Mucosa of descending colon (tissue), 3 donors: ENCODE measurements at regions not wholly inside any gene's neighbourhood (a gene's known extent, or its start where the extent isn't known, plus 50 kb on each side); places are given as distances from the start of the nearest gene placed in this dataset.

ENCODE experiments used
- ATAC-seq: fragments of 200-7000 bp; cut with Tn5 transposase; one replicate; pipeline ENCODE4 v1.9.1; 2020; ENCODE audit warnings: mild to moderate bottlenecking, moderate library complexity
- DNase-seq, 3 donors: peaks; one replicate each; pipeline ENCODE4 v3.0.0-alpha.2; 2020
- H3K36me3 ChIP-seq: fragments of 200-600 bp; one replicate; pipeline ENCODE4 v1.8.0; 2021; ENCODE audit warnings: low read depth, mild to moderate bottlenecking
- H3K4me1 ChIP-seq: fragments of 200-600 bp; one replicate; pipeline ENCODE4 v1.8.0; 2021; ENCODE audit warnings: low read depth, mild to moderate bottlenecking
- H3K4me3 ChIP-seq: fragments of 200-600 bp; one replicate; pipeline ENCODE4 v1.8.0; 2021; ENCODE audit warnings: mild to moderate bottlenecking
- H3K9me3 ChIP-seq: fragments of 200-600 bp; one replicate; pipeline ENCODE4 v1.8.0; 2021; ENCODE audit warnings: mild to moderate bottlenecking
- intact Hi-C, 2 donors: fragments of 100-400 bp; cut with DNase I in 1 of 2; cut with micrococcal nuclease in 1 of 2; formaldehyde crosslinking; loops; one replicate each; pipeline versions ENCODE4 v1.11.0 to v1.11.1; 2022; cut with DNase I, micrococcal nuclease
- TF ChIP-seq, protein P1 (sequence below): fragments of 200-600 bp; IDR thresholded peaks from one replicate; pipeline ENCODE4 v1.8.0; 2022; ENCODE audit warnings: antibody characterized with exemption, mild to moderate bottlenecking
- donor health status: DM: no; HTN: no; CAD: no; lungs with moderate emphysema.
- donor health status: DM: no; HTN: no; CAD: no.
- donor health status: DM: no; HTN: yes; CAD: no.

GRCh38 chr5:165003283-165003682 lies 1497.9 kb downstream of the MAT2B start:
- no peaks in the 10 kb centered on the region for H3K36me3 ChIP-seq
- DNase-seq (no peak), ATAC-seq (no peak)
- TF ChIP-seq, protein P1, sequence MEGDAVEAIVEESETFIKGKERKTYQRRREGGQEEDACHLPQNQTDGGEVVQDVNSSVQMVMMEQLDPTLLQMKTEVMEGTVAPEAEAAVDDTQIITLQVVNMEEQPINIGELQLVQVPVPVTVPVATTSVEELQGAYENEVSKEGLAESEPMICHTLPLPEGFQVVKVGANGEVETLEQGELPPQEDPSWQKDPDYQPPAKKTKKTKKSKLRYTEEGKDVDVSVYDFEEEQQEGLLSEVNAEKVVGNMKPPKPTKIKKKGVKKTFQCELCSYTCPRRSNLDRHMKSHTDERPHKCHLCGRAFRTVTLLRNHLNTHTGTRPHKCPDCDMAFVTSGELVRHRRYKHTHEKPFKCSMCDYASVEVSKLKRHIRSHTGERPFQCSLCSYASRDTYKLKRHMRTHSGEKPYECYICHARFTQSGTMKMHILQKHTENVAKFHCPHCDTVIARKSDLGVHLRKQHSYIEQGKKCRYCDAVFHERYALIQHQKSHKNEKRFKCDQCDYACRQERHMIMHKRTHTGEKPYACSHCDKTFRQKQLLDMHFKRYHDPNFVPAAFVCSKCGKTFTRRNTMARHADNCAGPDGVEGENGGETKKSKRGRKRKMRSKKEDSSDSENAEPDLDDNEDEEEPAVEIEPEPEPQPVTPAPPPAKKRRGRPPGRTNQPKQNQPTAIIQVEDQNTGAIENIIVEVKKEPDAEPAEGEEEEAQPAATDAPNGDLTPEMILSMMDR = no peak
- H3K4me1 ChIP-seq = no peaks in the 10 kb centered on the region
- no peak overlapping the region for H3K4me3 ChIP-seq
- no peaks in the 10 kb centered on the region for H3K9me3 ChIP-seq
- intact Hi-C loops = no loop called here

DNA sequence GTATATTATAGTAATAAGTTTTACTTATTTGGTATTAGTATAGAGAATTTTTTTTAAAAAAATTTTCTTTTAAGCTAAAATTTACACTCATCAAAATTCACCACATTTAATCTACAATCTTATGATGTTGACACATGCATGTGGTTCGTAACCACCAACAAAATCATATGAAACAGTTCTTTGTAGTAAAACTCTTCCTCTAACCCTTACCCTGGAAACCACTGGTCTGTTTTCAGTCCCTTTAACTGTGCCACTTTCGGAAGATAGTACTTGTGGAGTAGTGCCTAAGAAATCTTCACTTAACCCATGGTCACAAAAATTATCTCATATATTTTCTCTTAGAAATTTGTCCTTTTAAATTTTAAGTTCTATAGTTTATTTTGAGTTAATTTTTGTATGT lies 1498.8 kb downstream of the MAT2B start:
- no peak overlapping the region for H3K4me3 ChIP-seq
- H3K36me3 ChIP-seq = no peaks in the 10 kb centered on the region
- H3K4me1 ChIP-seq = no peaks in the 10 kb centered on the region
- intact Hi-C loops = no loop called here
- DNase-seq (no peak), ATAC-seq (no peak)
- TF ChIP-seq, protein P1 = no peak
- H3K9me3 ChIP-seq = no peaks in the 10 kb centered on the region

DNA sequence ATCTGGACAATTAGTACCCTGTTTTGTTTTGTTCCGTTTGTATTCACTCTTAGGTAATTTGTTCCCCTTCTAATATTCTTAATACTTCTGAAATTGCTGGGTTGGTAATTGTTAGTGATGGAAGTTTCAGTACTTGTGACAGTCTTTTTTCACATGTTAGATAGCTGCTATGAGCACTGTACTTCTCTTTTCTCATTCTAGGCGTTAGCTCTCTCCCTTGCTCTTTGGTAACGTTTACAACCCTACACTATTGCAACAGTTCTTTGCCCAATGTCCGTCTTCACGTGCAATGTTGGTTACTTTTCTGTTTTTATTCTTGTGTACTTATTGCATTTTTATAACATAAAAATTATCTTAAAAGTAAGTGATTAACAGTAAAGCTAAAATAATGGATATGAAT lies 1509.0 kb downstream of the MAT2B start:
- intact Hi-C loops = no loop called here
- DNase-seq (no peak), ATAC-seq (no peak)
- TF ChIP-seq, protein P1 = no peak
- no peak overlapping the region for H3K4me3 ChIP-seq
- no peaks in the 10 kb centered on the region for H3K4me1 ChIP-seq
- no peaks in the 10 kb centered on the region for H3K9me3 ChIP-seq
- no peaks in the 10 kb centered on the region for H3K36me3 ChIP-seq

DNA sequence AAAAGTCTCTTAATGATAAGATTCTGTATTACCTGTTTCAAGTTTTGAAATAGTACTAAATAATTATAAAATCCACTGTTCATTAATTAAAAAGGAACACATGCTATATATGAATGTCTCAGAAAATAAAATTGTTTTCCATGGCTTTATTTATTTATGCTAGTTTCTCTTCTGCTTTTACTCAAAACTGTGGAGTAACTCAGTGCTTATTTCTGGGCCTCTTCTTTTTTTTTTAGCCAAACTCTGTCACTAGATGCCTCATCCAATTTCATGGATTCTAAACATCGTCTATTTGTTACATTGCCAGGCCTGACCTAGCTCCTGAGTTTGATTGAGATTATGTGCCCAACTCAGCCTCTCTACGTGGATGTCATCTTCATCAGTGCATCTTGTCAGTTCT lies 1509.7 kb downstream of the MAT2B start:
- Histone ChIP-seq H3K4me3 (no peak overlapping the region), H3K4me1 (no peaks in the 10 kb centered on the region), H3K9me3 (no peaks in the 10 kb centered on the region), H3K36me3 (no peaks in the 10 kb centered on the region)
- intact Hi-C loops = no loop called here
- DNase-seq (no peak), ATAC-seq (no peak)
- TF ChIP-seq, protein P1 = no peak

GRCh38 chr5:165015547-165015946 lies 1510.1 kb downstream of the MAT2B start:
- no peak for ATAC-seq
- intact Hi-C loops = no loop called here
- DNase-seq = no peak

GRCh38 chr5:165026971-165027370 lies 1521.6 kb downstream of the MAT2B start:
- H3K36me3 ChIP-seq = no peaks in the 10 kb centered on the region
- no peak for DNase-seq
- intact Hi-C loops = no loop called here
- no peaks in the 10 kb centered on the region for H3K4me1 ChIP-seq
- ATAC-seq = no peak
- H3K4me3 ChIP-seq = no peak overlapping the region
- TF ChIP-seq, protein P1 = no peak
- H3K9me3 ChIP-seq = no peaks in the 10 kb centered on the region

More at GRCh38 chr5:165015547-165015946, 1510.1 kb downstream of the MAT2B start:
- TF ChIP-seq, protein P1 = no peak
- H3K4me1 ChIP-seq = no peaks in the 10 kb centered on the region
- H3K9me3 ChIP-seq = no peaks in the 10 kb centered on the region
- no peaks in the 10 kb centered on the region for H3K36me3 ChIP-seq
- no peak overlapping the region for H3K4me3 ChIP-seq
